GM18498 (cell line): ENCODE measurements at regions not wholly inside any gene's neighbourhood (a gene's known extent, or its start where the extent isn't known, plus 50 kb on each side); places are given as distances from the start of the nearest gene placed in this dataset.
"Not testable (repeated sequence)": the region's sequence is repeated elsewhere in the genome, so short reads cannot be mapped to it uniquely, and the experiment has no call there.

Source experiments
- ATAC-seq: cut with Tn5 transposase; IDR thresholded peaks from one replicate; pipeline ENCODE4 v1.9.1; 2021; ENCODE audit warnings: mild to moderate bottlenecking, moderate library complexity; ENCODE audit not compliant: unreplicated experiment

GRCh38 chr20:29762620-29763019 lies 1494.8 kb upstream of the DEFB115 start:
- ATAC-seq, result no peak

- no peak for ATAC-seq
These were observed 1493.5 kb upstream of the DEFB115 start for GRCh38 chr20:29763821-29764511.

DNA sequence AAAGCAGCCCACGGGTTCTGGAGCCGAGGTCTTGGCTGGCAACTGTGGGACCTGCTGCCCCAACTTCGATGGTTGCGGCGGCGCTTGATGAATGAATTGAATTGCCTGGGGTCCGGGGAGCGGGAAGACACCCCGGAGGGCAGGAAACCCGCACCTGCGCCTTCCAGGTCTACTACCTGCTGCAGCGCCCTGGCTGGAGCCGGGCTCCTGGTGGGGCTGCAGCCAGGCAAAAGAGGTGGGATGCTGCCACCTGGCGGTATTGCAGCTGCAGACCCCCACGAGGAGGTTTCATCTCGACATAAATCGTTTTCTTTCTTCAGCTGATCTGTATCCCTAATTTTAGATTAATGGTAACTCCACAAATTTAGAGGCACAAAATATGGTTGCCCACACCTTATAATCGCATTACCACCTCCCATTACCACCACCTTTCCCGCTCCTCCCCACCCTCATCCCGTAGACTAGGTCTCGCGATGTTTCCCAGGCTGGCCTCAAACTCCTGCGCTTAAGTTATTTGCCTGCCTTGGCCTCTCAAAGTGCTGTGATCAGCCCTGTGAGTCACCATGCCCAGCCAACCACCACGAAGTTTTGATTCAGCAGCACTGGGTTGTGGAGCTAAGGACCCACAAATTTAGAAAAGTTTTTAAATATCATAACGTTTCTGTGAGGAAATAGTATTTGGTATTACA lies 1492.4 kb upstream of the DEFB115 start:
- not testable (repeated sequence) for ATAC-seq

- ATAC-seq, result not testable (repeated sequence)
These were observed 1479.4 kb upstream of the DEFB115 start for GRCh38 chr20:29778033-29778432.

DNA sequence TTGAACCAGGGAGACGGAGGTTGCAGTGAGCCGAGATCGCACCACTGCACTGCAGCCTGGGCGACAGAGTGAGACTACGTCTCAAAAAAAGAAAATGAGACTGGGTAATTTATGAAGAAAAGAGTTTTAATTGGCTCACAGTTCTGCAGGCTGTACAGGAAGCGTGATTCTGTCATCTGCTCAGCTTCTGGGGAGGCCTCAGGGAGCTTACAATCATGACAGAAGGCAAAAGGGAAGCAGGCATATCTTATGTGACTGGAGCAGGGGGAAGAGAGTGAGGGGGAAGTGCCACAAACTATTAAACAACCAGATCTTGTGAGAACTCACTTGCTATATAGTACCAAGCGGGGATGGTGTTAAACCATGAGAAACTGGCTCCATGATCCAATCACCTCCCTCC lies 1476.2 kb upstream of the DEFB115 start:
- ATAC-seq, result not testable (repeated sequence)

GRCh38 chr20:29781891-29782290 lies 1475.6 kb upstream of the DEFB115 start:
- ATAC-seq, result not testable (repeated sequence)

DNA sequence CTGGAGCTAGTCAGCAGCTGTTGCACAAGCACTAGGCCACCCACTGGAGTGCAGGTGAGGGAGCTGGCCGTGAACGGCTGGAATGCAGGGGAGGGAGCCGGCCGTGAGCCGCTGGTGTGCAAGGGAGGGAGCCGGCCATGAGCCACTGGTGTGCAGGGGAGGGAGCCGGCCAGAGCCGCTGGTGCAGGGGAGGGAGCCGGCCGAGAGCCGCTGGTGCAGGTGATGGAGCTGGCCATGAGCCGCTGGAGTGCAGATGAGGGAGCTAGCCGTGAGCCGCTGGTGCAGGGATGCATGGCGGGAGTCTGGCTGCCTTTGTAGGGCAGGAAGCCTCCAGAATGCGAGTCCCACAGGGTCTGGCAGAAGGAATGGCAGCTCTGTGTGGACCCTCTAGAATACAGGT lies 1470.0 kb upstream of the DEFB115 start:
- ATAC-seq, result not testable (repeated sequence)

- ATAC-seq, result no peak
These were observed 1467.0 kb upstream of the DEFB115 start for GRCh38 chr20:29790510-29790909.

DNA sequence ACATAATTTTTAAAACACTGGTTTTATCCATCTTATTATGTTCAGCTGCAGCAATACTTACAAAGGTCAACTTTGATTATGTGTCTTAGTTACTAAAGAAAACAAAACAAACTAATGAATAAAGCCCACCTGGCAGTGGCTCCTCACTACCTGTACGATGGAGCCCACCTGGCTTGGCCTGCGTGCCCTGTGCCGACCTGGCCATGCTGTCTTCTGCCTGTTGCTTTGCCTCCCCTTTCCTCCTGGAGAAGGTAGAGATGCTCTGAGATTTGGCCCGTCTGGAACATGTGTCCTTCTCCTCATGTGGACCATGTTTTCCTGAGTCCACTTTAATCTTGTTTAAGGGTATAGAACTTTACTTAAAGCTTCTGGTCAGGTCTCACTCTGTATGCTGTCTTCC lies 1426.0 kb upstream of the DEFB115 start:
- ATAC-seq, result not testable (repeated sequence)

- not testable (repeated sequence) for ATAC-seq
These were observed 1389.5 kb upstream of the DEFB115 start for GRCh38 chr20:29868014-29868413.

- not testable (repeated sequence) for ATAC-seq
These were observed 1388.8 kb upstream of the DEFB115 start for GRCh38 chr20:29868688-29869087.

DNA sequence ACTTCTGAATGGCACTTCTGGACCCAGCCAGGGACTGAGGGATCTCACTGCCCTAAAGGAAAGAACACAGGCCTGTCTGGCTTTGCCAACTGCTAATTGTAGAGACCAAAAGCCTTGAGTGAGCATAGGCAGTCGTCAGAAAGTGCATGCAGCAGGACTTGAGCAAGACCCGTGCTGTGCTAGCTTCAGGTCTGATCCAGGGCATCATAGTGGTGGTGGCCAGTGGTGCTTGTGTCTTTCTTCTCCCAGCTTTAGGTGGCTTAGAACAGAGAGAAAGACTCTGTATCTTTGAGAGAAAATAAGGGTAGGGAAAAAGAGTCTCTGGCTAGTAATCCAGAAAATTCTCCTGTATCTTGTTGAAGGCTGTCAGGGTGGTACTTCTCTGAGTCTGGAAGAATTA lies 1385.6 kb upstream of the DEFB115 start:
- not testable (repeated sequence) for ATAC-seq

DNA sequence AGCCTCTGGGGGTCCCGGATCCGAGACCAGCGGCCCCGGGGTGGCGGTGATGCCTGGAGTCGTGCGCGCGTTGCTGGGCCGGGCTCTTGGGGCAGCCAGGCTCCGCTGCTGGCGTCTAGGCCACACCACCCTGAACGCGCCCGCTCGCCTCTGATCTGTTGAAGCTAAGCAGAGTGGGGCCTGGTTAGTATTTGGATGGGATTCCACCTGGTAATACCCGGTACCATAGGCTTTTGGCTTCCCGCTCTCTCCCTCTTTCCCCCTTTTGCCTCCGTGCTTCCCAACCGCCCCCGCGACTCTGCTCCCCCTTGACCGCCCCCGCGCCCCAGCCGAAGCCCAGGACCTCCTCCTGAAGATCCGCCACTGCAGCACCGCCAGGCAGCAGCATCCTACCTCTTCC lies 1383.5 kb upstream of the DEFB115 start:
- no peak for ATAC-seq

- ATAC-seq, result no peak
These were observed 1382.8 kb upstream of the DEFB115 start for GRCh38 chr20:29874476-29875202.

GRCh38 chr20:29875321-29876083 lies 1382.0 kb upstream of the DEFB115 start:
- ATAC-seq, result not testable (repeated sequence)

DNA sequence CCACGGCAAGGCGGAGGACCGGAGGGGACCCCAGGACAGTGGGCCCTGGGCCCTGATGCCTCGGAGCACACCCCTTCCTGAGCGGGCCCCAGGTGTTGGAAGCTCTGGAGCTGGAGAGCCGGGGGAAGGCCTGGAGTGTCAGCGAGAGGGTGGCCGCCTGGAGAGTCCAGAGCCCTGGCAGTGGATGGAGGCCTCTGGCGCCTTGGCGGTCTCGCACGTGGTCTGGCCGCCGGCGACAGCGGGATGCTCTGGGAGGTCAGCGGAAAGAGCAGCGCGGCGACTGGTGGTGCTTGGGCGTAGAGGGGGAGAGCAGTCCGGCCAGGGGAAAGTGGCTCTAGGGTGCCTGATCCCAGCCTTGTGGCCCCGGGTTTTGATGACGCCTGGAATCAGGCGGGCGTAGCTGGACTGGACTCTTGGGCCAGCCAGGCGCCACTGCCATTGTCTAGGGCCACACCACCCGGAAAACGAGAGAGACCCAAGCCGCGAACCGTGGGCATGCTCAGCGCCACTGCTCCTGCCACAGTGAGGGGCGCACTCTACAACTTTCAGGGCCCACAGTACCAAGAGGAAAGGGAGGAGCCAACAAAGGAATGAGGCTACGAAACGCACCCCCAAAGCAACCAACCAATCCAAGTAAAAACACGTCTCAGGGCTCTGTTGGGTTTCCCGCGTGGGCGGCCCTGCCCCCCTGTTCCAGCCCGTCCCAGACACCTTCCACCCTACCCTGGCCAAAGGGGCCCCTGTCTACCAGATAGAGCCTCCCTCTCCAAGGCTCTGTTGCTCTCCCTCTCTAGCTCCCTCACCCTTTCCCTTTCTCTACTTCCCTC lies 1381.2 kb upstream of the DEFB115 start:
- ATAC-seq, result not testable (repeated sequence)

DNA sequence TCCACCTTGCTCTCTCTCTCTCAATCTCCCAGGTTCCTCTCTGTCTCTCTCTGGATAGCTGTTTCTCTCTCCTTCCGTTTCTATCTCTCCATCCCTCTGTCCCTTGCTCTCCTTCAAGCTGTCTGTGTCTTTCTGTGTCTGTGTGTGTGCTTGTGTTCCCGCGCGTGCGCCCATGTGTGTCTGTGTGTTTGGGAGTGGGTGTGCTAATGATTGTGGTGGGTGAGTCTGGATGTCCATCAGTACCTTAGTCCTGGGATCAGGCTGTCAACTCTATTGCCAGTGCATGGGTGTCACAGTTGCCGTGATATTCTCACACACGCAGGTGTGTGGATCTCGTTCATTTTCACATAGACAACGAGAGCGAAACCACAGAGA lies 1380.6 kb upstream of the DEFB115 start:
- no peak for ATAC-seq

DNA sequence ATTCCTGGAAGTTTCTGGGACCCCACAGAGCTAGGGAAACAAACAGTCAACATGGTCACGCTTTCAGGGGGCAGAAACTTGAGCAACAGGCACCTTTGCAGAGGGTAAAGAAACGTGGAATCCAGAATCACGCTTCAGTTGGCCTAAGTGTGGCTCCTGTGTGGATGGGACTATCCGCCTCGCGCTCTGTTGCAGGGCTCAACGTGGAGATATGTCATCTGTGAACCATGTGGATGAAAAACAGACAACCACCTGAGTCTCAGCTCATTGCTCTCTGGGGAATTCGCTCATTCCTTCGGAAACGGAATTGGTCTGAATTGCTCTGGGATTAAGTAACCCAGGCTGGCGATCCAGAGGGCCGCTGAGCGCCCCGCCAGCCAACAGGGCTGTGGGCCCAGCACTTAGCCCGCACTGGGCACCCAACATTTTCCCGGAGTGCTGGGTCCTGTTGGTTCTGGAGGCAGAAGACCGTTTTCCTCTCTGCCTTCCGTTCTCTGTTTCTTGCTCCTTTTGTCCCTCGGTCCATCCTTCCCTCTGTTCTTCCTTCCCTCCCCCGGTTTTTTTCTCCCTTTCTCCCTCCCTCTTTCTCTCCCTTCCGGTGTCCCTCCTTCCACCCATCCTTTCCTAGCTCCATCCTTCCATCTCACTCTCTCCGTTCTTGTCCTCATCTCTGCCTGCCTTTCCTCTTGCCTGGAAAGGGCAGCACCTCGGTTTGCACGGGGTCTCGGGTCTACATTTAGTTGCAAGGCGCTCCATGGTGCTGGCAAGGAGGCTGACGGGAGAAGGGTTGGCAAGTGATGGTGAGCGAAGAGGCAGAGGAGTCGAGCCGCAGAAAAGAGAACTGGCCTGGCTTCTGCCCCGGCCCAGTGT lies 1379.8 kb upstream of the DEFB115 start:
- not testable (repeated sequence) for ATAC-seq

- ATAC-seq, result peak; percentile 44
These were observed 1379.2 kb upstream of the DEFB115 start for GRCh38 chr20:29878281-29878741.
